A549 (cell line): ENCODE measurements at regions not wholly inside any gene's neighbourhood (a gene's known extent, or its start where the extent isn't known, plus 50 kb on each side); places are given as distances from the start of the nearest gene placed in this dataset.

Experiments
- ATAC-seq, 2 experiments: fragments of 200-7000 bp in 1 of 2; fragments of >200 bp in 1 of 2; cut with Nextera tagmentation in 1 of 2; cut with Tn5 transposase in 1 of 2; 3 replicates each; pipeline versions ENCODE4 v1.8.0 to v1.9.1; 2018 to 2020; ENCODE audit warnings: mild to moderate bottlenecking in 1 of 2, moderate library complexity in 1 of 2
- CTCF ChIA-PET: fragments of 300-600 bp; sonication (Branson Sonifier 250); formaldehyde crosslinking; extraction: SDS; loops from one replicate; lab custom pipeline; 2021; ENCODE audit warnings: antibody characterized with exemption, inconsistent platforms; lab: Yijun Ruan, JAX
- POLR2A ChIA-PET: fragments of 350-600 bp; formaldehyde crosslinking; extraction: SDS; loops from one replicate; lab custom pipeline; 2021; ENCODE audit warnings: antibody characterized with exemption, inconsistent platforms; lab: Yijun Ruan, JAX
- DNase-seq, 2 experiments: peaks; one replicate each; pipeline versions ENCODE4 v3.0.0 to v3.0.0-alpha.2; 2011 to 2016; ENCODE audit warnings: low read depth in 1 of 2, low spot score in 1 of 2
- FAIRE-seq: peaks from 2 replicates; lab custom pipeline; 2011; peaks lifted over from hg19 to GRCh38; lab: Jason Lieb, UNC
- H3K27ac ChIP-seq, 2 experiments: fragments of >200 bp; sonication (Bioruptor Twin); formaldehyde crosslinking; 3 replicates each; pipeline ENCODE4 v1.5.1; 2016 to 2017
- H3K4me1 ChIP-seq: fragments of >200 bp; sonication (Bioruptor Twin); formaldehyde crosslinking; 3 replicates; pipeline ENCODE4 v1.6.1; 2016
- H3K4me2 ChIP-seq: fragments of >200 bp; sonication (Bioruptor Twin); formaldehyde crosslinking; 3 replicates; pipeline ENCODE4 v1.6.1; 2016
- H3K4me3 ChIP-seq: fragments of >200 bp; sonication (Bioruptor Twin); formaldehyde crosslinking; 3 replicates; pipeline ENCODE4 v1.5.1; 2016
- H3K9me3 ChIP-seq: fragments of >200 bp; sonication (Bioruptor Twin); formaldehyde crosslinking; 3 replicates; pipeline ENCODE4 v1.6.1; 2016
- BHLHE40 ChIP-seq: IDR thresholded peaks from 2 replicates; pipeline ENCODE4 v1.6.1; 2012; ENCODE audit warnings: low read depth, low read length, inconsistent platforms
- HDAC2 ChIP-seq: fragments of 200-600 bp; sonication (generic); IDR thresholded peaks from 2 replicates; pipeline ENCODE4 v1.6.1; 2016
- HOXB5 ChIP-seq: fragments of 250-450 bp; sonication (Bioruptor Pico); IDR thresholded peaks from 2 replicates; pipeline ENCODE4 v1.5.0; 2020; ENCODE audit warnings: mild to moderate bottlenecking, moderate library complexity
- MAFK ChIP-seq: fragments of 450-650 bp; IDR thresholded peaks from 2 replicates; pipeline ENCODE4 v1.6.1; 2014; ENCODE audit not compliant: partially characterized antibody
- MAZ ChIP-seq: fragments of 150-350 bp; IDR thresholded peaks from 2 replicates; pipeline ENCODE4 v1.6.1; 2014; ENCODE audit warnings: antibody characterized with exemption, low read depth, low read length, borderline replicate concordance
- NFE2L2 ChIP-seq: fragments of 150-350 bp; conservative IDR thresholded peaks from 2 replicates; pipeline ENCODE4 v1.6.1; 2014; ENCODE audit warnings: low read length
- NR3C1 ChIP-seq: fragments of >200 bp; sonication (Bioruptor Twin); formaldehyde crosslinking; IDR thresholded peaks from 3 replicates; pipeline ENCODE4 v1.6.1; 2017
- PHF8 ChIP-seq: fragments of 200-600 bp; sonication (generic); IDR thresholded peaks from 2 replicates; pipeline ENCODE4 v1.6.1; 2016; ENCODE audit warnings: low read depth, mild to moderate bottlenecking, antibody characterized with exemption, moderate library complexity, borderline replicate concordance
- RAD21 ChIP-seq, 2 experiments: fragments of >200 bp in 1 of 2; sonication (Bioruptor Twin) in 1 of 2; formaldehyde crosslinking in 1 of 2; IDR thresholded peaks in 1 of 2; conservative IDR thresholded peaks in 1 of 2; 2 replicates in 1 of 2; 3 replicates in 1 of 2; pipeline ENCODE4 v1.6.1; 2012 to 2018; ENCODE audit warnings: inconsistent platforms in 1 of 2
- RCOR1 ChIP-seq: fragments of 150-350 bp; IDR thresholded peaks from 2 replicates; pipeline ENCODE4 v1.6.1; 2014; ENCODE audit warnings: antibody characterized with exemption, low read length, low read depth
- SREBF2 ChIP-seq: fragments of 450-650 bp; IDR thresholded peaks from 2 replicates; pipeline ENCODE4 v1.6.1; 2014; ENCODE audit warnings: mild to moderate bottlenecking, moderate library complexity
- TFCP2L1 ChIP-seq: fragments of 250-450 bp; sonication (Bioruptor Pico); IDR thresholded peaks from 2 replicates; pipeline ENCODE4 v1.5.0; 2021; ENCODE audit warnings: mild to moderate bottlenecking
- TP53 ChIP-seq: fragments of 250-450 bp; sonication (Bioruptor Pico); IDR thresholded peaks from 2 replicates; pipeline ENCODE4 v1.5.0; 2021; ENCODE audit warnings: mild to moderate bottlenecking, moderate library complexity
- WGBS: methylation state at CpG from one replicate; pipeline ENCODE4 v1.1.6; 2017; ENCODE audit errors: missing lambda C conversion rate; 5-methylcytosine and 5-hydroxymethylcytosine counted together
- TF ChIP-seq, protein P1 (sequence below): fragments of 200-600 bp; sonication (generic); IDR thresholded peaks from 2 replicates; pipeline ENCODE4 v1.6.1; 2016; ENCODE audit warnings: antibody characterized with exemption, mild to moderate bottlenecking, moderate library complexity
- TF ChIP-seq, protein P2 (sequence below): IDR thresholded peaks from 2 replicates; pipeline ENCODE4 v1.6.1; 2012; ENCODE audit warnings: low read depth, borderline replicate concordance
- TF ChIP-seq, protein P3 (sequence below): fragments of >200 bp; sonication (Bioruptor Twin); formaldehyde crosslinking; IDR thresholded peaks from 3 replicates; pipeline ENCODE4 v1.5.1; 2016

DNA sequence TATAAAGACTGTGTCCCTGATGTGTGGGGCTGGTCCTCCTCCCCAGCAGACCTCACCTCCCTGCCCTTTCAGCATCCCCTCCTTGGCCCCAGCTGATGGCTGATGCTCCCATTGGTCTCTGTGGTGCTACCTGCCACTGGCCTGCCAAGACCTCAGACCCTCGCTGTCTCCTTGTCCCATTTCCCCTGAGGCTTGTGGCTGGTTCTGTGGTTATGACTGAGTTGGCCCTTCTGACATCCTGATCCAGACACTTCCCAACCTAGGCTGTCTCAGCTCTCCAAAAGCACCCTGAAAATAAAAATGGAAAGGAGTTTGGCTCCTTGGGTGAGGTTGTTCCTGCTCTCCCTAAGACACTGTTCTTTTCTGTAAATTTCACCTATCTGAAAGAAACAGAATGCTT lies 214.2 kb downstream of the RPS24 start:
- DNase-seq, result no peak
- no peak overlapping the region for H3K4me2 ChIP-seq
- TF ChIP-seq BHLHE40 (no peak), SREBF2 (no peak), TFCP2L1 (CRISPR knock-in tag) (no peak), RCOR1 (no peak), HDAC2 (no peak), HOXB5 (CRISPR knock-in tag) (no peak), RAD21 (conservative IDR thresholded peaks at IDR 0.05 in 1 of 2, IDR thresholded peaks at IDR 0.05 in 1 of 2) (no peak)
- TF ChIP-seq, protein P1, sequence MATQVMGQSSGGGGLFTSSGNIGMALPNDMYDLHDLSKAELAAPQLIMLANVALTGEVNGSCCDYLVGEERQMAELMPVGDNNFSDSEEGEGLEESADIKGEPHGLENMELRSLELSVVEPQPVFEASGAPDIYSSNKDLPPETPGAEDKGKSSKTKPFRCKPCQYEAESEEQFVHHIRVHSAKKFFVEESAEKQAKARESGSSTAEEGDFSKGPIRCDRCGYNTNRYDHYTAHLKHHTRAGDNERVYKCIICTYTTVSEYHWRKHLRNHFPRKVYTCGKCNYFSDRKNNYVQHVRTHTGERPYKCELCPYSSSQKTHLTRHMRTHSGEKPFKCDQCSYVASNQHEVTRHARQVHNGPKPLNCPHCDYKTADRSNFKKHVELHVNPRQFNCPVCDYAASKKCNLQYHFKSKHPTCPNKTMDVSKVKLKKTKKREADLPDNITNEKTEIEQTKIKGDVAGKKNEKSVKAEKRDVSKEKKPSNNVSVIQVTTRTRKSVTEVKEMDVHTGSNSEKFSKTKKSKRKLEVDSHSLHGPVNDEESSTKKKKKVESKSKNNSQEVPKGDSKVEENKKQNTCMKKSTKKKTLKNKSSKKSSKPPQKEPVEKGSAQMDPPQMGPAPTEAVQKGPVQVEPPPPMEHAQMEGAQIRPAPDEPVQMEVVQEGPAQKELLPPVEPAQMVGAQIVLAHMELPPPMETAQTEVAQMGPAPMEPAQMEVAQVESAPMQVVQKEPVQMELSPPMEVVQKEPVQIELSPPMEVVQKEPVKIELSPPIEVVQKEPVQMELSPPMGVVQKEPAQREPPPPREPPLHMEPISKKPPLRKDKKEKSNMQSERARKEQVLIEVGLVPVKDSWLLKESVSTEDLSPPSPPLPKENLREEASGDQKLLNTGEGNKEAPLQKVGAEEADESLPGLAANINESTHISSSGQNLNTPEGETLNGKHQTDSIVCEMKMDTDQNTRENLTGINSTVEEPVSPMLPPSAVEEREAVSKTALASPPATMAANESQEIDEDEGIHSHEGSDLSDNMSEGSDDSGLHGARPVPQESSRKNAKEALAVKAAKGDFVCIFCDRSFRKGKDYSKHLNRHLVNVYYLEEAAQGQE, result no peak
- TF ChIP-seq, protein P2, sequence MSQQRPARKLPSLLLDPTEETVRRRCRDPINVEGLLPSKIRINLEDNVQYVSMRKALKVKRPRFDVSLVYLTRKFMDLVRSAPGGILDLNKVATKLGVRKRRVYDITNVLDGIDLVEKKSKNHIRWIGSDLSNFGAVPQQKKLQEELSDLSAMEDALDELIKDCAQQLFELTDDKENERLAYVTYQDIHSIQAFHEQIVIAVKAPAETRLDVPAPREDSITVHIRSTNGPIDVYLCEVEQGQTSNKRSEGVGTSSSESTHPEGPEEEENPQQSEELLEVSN, result no peak
- TF ChIP-seq, protein P3, sequence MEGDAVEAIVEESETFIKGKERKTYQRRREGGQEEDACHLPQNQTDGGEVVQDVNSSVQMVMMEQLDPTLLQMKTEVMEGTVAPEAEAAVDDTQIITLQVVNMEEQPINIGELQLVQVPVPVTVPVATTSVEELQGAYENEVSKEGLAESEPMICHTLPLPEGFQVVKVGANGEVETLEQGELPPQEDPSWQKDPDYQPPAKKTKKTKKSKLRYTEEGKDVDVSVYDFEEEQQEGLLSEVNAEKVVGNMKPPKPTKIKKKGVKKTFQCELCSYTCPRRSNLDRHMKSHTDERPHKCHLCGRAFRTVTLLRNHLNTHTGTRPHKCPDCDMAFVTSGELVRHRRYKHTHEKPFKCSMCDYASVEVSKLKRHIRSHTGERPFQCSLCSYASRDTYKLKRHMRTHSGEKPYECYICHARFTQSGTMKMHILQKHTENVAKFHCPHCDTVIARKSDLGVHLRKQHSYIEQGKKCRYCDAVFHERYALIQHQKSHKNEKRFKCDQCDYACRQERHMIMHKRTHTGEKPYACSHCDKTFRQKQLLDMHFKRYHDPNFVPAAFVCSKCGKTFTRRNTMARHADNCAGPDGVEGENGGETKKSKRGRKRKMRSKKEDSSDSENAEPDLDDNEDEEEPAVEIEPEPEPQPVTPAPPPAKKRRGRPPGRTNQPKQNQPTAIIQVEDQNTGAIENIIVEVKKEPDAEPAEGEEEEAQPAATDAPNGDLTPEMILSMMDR, result no peak
- peaks cover 19% of the 10 kb centered on the region for H3K9me3 ChIP-seq
- POLR2A ChIA-PET, result no interaction called here
- H3K4me1 ChIP-seq, result no peaks in the 10 kb centered on the region
- 0 out of 6 replicates have a peak, but pooled peaks of 1 of the 2 experiments have one; percentile 13 for ATAC-seq
- H3K4me3 ChIP-seq, result no peak overlapping the region
- CTCF ChIA-PET, result interaction anchor here (1.3 kb wide), 1 partner anchor 9 kb away, joined by 3 read pairs; no protein-coding TSS in a partner anchor
- H3K27ac ChIP-seq, result peak overlapping the region in 1 of 2 experiments; percentile 8; a peak in 2 of 6 replicates
- 65% methylated on average over 1 of the region's 1 CpG for WGBS
- FAIRE-seq, result no peak

DNA sequence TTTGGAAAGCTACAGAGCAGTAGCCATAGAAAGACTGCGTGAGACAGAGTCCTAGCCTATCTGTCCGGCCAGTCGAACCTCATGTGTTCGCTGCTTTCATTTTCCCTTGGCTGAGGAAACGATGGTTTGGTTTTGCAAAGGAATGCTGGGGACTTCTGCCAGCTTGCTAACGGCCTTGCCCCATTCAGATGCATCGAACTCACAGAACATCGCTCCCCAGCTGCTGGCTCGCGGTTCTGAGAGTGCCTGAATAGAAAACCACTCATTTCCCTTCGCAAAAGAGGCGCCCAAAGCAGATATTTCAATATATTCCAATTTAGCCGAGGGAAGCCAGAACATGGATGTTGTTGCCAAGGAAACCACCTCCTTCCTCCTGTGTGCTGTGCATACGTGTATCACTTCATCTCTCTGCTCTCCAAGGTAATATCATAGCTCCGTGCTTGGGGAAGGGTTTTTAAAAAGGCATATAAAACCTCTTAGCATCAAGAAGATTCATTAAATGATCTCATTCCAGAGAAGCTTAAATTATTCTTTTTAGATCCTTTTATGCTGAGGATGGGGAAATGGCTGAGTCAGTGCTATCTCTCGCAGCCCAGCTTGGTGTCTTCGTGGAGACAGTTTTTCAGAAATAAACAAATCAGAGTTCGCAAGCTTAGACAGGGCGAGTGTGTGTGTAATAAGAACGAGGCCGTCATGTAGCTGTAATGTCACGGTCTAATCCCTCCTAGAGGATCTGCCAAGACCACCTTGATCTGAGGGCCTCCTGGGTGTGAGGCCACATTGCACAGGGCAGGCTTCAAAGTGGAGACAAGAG lies 215.2 kb downstream of the RPS24 start:
- ATAC-seq (no peak), DNase-seq (no peak), FAIRE-seq (no peak)
- ChIA-PET CTCF (interaction anchor here (1.4 to 3.8 kb wide), 3 partner anchors 13 to 202 kb away, joined by 3 to 8 read pairs (median 6); no protein-coding TSS in a partner anchor), POLR2A (no interaction called here)
- peaks cover 8% of the 10 kb centered on the region for H3K9me3 ChIP-seq
- H3K27ac ChIP-seq, result peak overlapping the region in 1 of 2 experiments; percentile 38; a peak in 2 of 6 replicates
- H3K4me1 ChIP-seq, result no peaks in the 10 kb centered on the region
- TF ChIP-seq MAZ (no peak), MAFK (peak; percentile 37)
- H3K4me2 ChIP-seq, result no peak overlapping the region
- no peak overlapping the region for H3K4me3 ChIP-seq
- whole genome bisulfite sequencing, result 85% methylated on average over 22 of the region's 22 CpGs

DNA sequence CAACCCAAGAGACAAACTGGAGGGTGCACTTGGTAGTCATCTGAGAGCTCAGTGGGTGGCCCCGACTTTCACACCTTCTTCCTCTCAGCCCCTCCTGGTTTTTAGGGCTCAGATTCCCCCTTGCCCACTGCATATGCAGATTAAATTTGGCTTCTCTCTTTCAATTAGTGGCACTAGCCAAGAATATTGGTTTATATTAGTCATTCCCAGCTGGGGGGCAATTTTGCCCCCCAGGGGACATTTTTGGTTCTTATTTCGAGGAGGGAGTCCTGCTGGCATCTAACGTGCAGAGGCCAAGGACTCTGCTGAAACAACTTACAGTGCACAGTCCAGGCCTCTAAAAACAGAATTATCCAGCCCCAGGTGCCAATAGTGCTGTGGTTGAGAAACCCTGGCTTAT lies 216.0 kb downstream of the RPS24 start:
- ChIA-PET POLR2A (no interaction called here), CTCF (interaction anchor here (0.7 to 3.8 kb wide), 4 partner anchors 11 to 203 kb away, joined by 3 to 8 read pairs (median 4); no protein-coding TSS in a partner anchor)
- Histone ChIP-seq H3K4me3 (no peak overlapping the region), H3K4me2 (no peak overlapping the region), H3K27ac (peak overlapping the region in 1 of 2 experiments; percentile 38; a peak in 2 of 6 replicates), H3K9me3 (peaks cover 12% of the 10 kb centered on the region), H3K4me1 (peaks cover under 1% of the 10 kb centered on the region; the same call in 1 of the 3 replicates)
- DNase-seq, result no peak
- ATAC-seq, result no peak
- 85% methylated on average over 3 of the region's 3 CpGs for WGBS
- no peak for FAIRE-seq
- TF ChIP-seq TP53 (CRISPR knock-in tag) (no peak), SREBF2 (no peak), NFE2L2 (no peak), HOXB5 (CRISPR knock-in tag) (no peak), NR3C1 (no peak), PHF8 (no peak)
